ENCODE measurements at regions not wholly inside any gene's neighbourhood (a gene's known extent, or its start where the extent isn't known, plus 50 kb on each side); places are given as distances from the start of the nearest gene placed in this dataset.

GRCh38 chr16:76900285-76901263 is 290.4 kb upstream of the MON1B start:
- DNase-seq (ENCODE audit: low spot score) = no peak

GRCh38 chr16:76906552-76906951 is 284.4 kb upstream of the MON1B start:
- no peak for DNase-seq (ENCODE audit: low spot score)

GRCh38 chr16:76910931-76911330 is 280.1 kb upstream of the MON1B start:
- no peak for DNase-seq (ENCODE audit: low spot score)

GRCh38 chr16:76913046-76913445 is 277.9 kb upstream of the MON1B start:
- no peak for DNase-seq (ENCODE audit: low spot score)

GRCh38 chr16:76926042-76926441 is 264.9 kb upstream of the MON1B start:
- DNase-seq (ENCODE audit: low spot score) = no peak

- DNase-seq (ENCODE audit: low spot score) = no peak
Observed at GRCh38 chr16:76926595-76926994, 264.4 kb upstream of the MON1B start.

- no peak for DNase-seq (ENCODE audit: low spot score)
Observed at GRCh38 chr16:76931186-76931585, 259.8 kb upstream of the MON1B start.

- no peak for DNase-seq (ENCODE audit: low spot score)
Observed at GRCh38 chr16:76932541-76933211, 258.3 kb upstream of the MON1B start.

GRCh38 chr16:76940251-76940650 is 250.7 kb upstream of the MON1B start:
- DNase-seq (ENCODE audit: low spot score) = no peak

- DNase-seq (ENCODE audit: low spot score) = no peak
Observed at GRCh38 chr16:76941113-76941512, 249.9 kb upstream of the MON1B start.

GRCh38 chr16:76942089-76942488 is 248.9 kb upstream of the MON1B start:
- DNase-seq (ENCODE audit: low spot score) = no peak

- no peak for DNase-seq (ENCODE audit: low spot score)
Observed at GRCh38 chr16:76943921-76944320, 247.1 kb upstream of the MON1B start.

GRCh38 chr16:76946879-76947278 is 244.1 kb upstream of the MON1B start:
- DNase-seq (ENCODE audit: low spot score) = peak; percentile 93

GRCh38 chr16:76947749-76948148 is 243.2 kb upstream of the MON1B start:
- DNase-seq (ENCODE audit: low spot score) = peak; percentile 56

GRCh38 chr16:76955629-76956028 is 235.4 kb upstream of the MON1B start:
- no peak for DNase-seq (ENCODE audit: low spot score)

GRCh38 chr16:76956394-76956793 is 234.6 kb upstream of the MON1B start:
- DNase-seq (ENCODE audit: low spot score) = no peak

- no peak for DNase-seq (ENCODE audit: low spot score)
Observed at GRCh38 chr16:76956841-76957240, 234.1 kb upstream of the MON1B start.

- no peak for DNase-seq (ENCODE audit: low spot score)
Observed at GRCh38 chr16:76959166-76959565, 231.8 kb upstream of the MON1B start.

GRCh38 chr16:76963614-76964315 is 227.2 kb upstream of the MON1B start:
- DNase-seq (ENCODE audit: low spot score) = no peak

GRCh38 chr16:76964464-76965154 is 226.4 kb upstream of the MON1B start:
- no peak for DNase-seq (ENCODE audit: low spot score)

- DNase-seq (ENCODE audit: low spot score) = no peak
Observed at GRCh38 chr16:76970087-76970744, 220.8 kb upstream of the MON1B start.
